ENCODE measurements at regions not wholly inside any gene's neighbourhood (a gene's known extent, or its start where the extent isn't known, plus 50 kb on each side); places are given as distances from the start of the nearest gene placed in this dataset.

DNA sequence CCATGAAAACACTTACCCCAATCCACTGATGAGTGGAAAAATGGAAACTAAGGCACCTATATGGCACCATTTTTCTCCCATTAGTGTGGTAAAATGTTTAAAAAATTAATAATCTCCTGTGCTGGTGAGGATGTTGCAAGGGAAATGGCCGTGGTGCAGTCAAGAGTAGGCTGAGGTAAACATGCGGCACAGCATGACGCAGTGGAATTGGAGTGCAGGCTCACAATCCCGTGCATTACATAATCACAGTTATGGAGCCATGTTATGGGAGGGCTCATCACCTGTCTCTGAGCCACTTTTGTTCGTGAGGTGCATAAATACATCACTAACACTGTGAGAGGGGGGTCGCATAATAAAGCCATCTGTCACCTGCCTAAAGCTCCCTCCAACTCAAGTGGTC lies 164.4 kb upstream of the XYLT1 start:
- Histone ChIP-seq H3K36me3 (ENCODE audit: control insufficient read depth, insufficient read depth, low read length) (no peaks in the 10 kb centered on the region), H3K4me3 (ENCODE audit: low read depth, low read length) (no peak overlapping the region), H3K27me3 (ENCODE audit: control insufficient read depth, insufficient read depth, low read length) (no peaks in the 10 kb centered on the region)
- no peak for DNase-seq (ENCODE audit: low read depth)
- TF ChIP-seq, protein P1, sequence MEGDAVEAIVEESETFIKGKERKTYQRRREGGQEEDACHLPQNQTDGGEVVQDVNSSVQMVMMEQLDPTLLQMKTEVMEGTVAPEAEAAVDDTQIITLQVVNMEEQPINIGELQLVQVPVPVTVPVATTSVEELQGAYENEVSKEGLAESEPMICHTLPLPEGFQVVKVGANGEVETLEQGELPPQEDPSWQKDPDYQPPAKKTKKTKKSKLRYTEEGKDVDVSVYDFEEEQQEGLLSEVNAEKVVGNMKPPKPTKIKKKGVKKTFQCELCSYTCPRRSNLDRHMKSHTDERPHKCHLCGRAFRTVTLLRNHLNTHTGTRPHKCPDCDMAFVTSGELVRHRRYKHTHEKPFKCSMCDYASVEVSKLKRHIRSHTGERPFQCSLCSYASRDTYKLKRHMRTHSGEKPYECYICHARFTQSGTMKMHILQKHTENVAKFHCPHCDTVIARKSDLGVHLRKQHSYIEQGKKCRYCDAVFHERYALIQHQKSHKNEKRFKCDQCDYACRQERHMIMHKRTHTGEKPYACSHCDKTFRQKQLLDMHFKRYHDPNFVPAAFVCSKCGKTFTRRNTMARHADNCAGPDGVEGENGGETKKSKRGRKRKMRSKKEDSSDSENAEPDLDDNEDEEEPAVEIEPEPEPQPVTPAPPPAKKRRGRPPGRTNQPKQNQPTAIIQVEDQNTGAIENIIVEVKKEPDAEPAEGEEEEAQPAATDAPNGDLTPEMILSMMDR (IDR thresholded peaks at IDR 0.05; ENCODE audit: insufficient read depth, low read length, poor library complexity, severe bottlenecking), result no peak

DNA sequence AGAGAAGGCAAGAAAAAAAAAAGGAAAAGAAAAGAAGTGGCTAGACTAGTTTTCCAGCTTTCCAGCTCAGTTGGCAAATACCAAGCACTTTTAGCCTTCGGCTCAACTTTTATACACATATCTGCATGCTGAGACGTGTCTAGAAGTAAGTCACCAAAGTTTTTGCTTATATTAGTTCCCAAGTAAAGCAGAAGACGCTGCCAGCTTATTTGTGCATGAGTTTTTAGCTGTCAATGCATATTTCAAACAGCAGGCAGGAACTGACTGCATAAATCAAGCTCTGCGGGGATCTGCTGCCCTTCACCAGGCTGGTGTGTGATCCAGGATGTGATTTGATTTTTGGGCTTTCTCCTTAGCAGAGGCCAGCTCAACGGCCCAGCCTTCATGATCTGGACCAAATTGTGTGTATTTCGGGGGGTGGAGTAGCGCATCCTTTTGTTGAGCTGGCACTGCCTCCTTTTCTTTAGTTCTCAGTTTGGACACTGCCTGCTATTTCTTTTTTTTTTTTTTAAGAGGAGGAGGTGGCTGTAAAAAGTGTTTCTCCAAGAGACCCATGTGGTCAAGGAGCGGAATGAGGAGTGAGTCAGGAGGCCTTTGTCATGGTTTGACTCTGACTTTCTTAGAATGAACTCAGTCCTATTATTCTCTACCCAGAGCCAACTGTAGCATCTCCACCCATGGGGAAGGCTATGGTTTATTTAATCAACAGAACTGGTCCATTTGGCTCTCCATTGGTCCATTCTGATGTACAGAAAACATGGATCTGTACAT lies 162.6 kb upstream of the XYLT1 start:
- Histone ChIP-seq H3K4me3 (ENCODE audit: low read depth, low read length) (no peak overlapping the region), H3K27me3 (ENCODE audit: control insufficient read depth, insufficient read depth, low read length) (no peaks in the 10 kb centered on the region), H3K36me3 (ENCODE audit: control insufficient read depth, insufficient read depth, low read length) (no peaks in the 10 kb centered on the region)
- no peak for DNase-seq (ENCODE audit: low read depth)
- TF ChIP-seq, protein P1 (IDR thresholded peaks at IDR 0.05; ENCODE audit: insufficient read depth, low read length, poor library complexity, severe bottlenecking), result no peak

DNA sequence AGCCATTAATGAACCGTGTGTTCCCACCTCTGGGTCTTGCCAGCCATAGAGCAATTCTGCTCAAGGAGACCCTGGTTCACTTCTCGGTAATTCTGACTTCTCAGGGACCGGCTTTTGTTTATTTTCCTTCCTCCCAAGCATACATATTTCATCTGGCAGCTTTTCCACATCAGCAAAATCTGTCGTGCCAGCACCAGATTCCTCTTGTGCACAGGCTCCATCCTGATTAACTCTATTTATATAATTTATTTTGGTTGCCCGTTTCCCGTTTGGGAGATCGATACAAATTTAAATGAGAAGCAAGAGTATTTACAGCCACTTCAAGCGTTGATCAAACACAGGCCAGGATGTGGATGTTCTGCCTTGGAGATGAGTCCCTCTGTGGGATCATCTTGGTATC lies 161.9 kb upstream of the XYLT1 start:
- no peaks in the 10 kb centered on the region for H3K27me3 ChIP-seq (ENCODE audit: control insufficient read depth, insufficient read depth, low read length)
- H3K4me3 ChIP-seq (ENCODE audit: low read depth, low read length), result no peak overlapping the region
- DNase-seq (ENCODE audit: low read depth), result no peak
- H3K36me3 ChIP-seq (ENCODE audit: control insufficient read depth, insufficient read depth, low read length), result no peaks in the 10 kb centered on the region
- TF ChIP-seq, protein P1 (IDR thresholded peaks at IDR 0.05; ENCODE audit: insufficient read depth, low read length, poor library complexity, severe bottlenecking), result no peak

DNA sequence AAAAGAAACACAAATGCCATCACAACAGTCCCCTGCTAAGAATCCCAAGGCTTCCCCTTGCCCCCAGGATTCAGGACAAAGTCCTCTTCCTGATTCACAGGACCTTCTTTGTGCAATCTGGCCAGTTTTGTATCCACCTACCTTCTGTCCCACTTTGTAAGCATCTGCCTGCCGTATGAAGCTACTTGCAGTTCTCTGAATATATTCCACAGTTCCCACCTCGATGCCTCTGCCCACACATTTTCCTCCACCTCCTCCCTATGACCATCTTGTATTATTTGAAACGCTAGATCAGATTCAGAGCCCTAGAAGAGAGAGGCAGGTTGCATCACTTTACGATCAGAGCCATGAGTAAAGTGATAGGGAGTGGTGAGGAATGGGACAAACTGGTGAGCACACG lies 159.2 kb upstream of the XYLT1 start:
- no peak for DNase-seq (ENCODE audit: low read depth)
- no peaks in the 10 kb centered on the region for H3K36me3 ChIP-seq (ENCODE audit: control insufficient read depth, insufficient read depth, low read length)
- H3K4me3 ChIP-seq (ENCODE audit: low read depth, low read length), result no peak overlapping the region
- H3K27me3 ChIP-seq (ENCODE audit: control insufficient read depth, insufficient read depth, low read length), result no peaks in the 10 kb centered on the region
- TF ChIP-seq, protein P1 (IDR thresholded peaks at IDR 0.05; ENCODE audit: insufficient read depth, low read length, poor library complexity, severe bottlenecking), result no peak

DNA sequence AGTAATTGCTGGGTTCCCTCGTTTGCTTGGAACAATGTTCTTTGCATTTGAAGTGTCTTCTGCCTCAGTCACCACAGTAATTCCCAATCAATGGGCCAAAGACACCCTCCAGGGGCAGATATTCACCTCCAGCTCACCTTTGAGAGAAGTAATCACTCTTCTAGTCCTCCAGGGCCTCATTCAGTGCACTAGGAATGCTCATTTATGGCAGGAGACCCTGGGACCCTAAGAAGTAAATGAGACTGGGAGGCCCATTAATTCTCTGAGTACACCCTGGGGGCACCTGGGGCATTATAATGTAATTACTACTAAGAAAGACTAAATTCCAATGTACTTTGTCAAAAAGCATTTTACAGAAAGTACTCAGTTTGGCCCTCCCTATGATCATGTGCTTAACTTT lies 158.2 kb upstream of the XYLT1 start:
- no peaks in the 10 kb centered on the region for H3K27me3 ChIP-seq (ENCODE audit: control insufficient read depth, insufficient read depth, low read length)
- no peaks in the 10 kb centered on the region for H3K36me3 ChIP-seq (ENCODE audit: control insufficient read depth, insufficient read depth, low read length)
- H3K4me3 ChIP-seq (ENCODE audit: low read depth, low read length), result no peak overlapping the region
- no peak for DNase-seq (ENCODE audit: low read depth)
- TF ChIP-seq, protein P1 (IDR thresholded peaks at IDR 0.05; ENCODE audit: insufficient read depth, low read length, poor library complexity, severe bottlenecking), result no peak

DNA sequence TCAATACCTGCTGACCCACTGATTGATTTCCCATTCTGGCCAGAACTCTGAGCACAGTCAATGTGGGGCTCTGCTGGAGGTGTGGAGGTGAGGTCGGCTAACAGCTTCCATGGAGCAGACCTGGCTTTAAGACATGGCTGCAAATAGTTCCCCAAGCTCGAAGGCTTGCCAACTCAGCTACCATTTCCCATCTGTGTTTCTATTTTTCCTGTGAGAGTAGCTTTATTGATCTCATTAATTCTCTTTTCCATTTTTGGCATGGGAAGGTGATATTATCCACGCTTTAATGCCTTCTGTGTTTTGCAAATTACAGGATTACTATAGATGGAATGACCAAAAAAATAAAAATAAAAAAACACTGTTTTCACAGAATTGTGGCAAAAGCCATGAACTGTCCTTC lies 151.6 kb upstream of the XYLT1 start:
- TF ChIP-seq, protein P1 (IDR thresholded peaks at IDR 0.05; ENCODE audit: insufficient read depth, low read length, poor library complexity, severe bottlenecking), result no peak
- H3K36me3 ChIP-seq (ENCODE audit: control insufficient read depth, insufficient read depth, low read length), result no peaks in the 10 kb centered on the region

More for the DNA sequence above, 151.6 kb upstream of the XYLT1 start:
- DNase-seq (ENCODE audit: low read depth), result no peak
- Histone ChIP-seq H3K4me3 (ENCODE audit: low read depth, low read length) (no peak overlapping the region), H3K27me3 (ENCODE audit: control insufficient read depth, insufficient read depth, low read length) (no peaks in the 10 kb centered on the region)
